Fibroblast of skin of left biceps (primary cell): ENCODE measurements at regions not wholly inside any gene's neighbourhood (a gene's known extent, or its start where the extent isn't known, plus 50 kb on each side); places are given as distances from the start of the nearest gene placed in this dataset.
A peak's percentile ranks its signal among the peaks of the same experiment; 100 is the strongest.
"Not testable (repeated sequence)": the region's sequence is repeated elsewhere in the genome, so short reads cannot be mapped to it uniquely, and the experiment has no call there.

Experiments
- DNase-seq, 2 experiments: peaks; one replicate each; pipeline ENCODE4 v3.0.0-alpha.2; 2013; ENCODE audit warnings: low read depth in 2 of 2

DNA sequence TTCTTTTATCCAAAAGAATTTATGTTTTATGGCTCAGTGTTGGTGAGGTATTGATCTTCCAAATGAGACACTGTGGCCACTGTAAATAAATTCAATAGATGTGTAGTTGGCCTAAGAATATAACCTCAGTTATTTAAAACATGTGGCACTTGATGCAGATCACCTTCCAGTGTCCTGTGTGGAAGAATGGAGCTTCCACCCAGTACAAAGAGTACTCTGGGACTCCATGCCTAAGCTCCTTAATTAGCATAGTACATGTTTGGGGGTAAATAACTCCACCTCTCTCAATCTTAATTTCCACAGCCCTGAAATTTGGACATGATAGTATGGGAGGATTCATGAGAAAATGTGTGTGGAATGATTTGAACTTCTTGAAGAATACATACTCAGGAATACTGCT, 105.7 kb downstream of the SPDYE17 start:
- DNase-seq: not testable (repeated sequence)

DNA sequence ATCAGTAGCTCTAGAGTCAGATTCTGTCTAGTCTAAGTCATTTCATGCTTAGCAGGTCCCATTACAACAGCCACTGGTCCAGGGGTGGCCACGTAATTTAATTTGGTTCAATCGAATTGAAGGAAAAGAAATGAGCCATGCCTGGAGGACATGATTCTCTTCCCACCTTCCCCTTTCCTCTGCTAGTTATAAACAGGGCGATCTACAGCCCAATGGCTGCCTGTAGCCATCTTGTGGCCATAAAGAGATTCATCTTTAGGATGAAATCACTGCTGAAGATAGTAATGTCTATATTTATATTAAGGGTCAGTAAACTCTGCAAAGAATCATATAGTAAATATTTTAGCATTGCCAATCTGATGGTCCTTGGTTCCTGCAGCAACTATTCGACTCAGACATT, 107.4 kb downstream of the SPDYE17 start:
- DNase-seq: not testable (repeated sequence)

DNA sequence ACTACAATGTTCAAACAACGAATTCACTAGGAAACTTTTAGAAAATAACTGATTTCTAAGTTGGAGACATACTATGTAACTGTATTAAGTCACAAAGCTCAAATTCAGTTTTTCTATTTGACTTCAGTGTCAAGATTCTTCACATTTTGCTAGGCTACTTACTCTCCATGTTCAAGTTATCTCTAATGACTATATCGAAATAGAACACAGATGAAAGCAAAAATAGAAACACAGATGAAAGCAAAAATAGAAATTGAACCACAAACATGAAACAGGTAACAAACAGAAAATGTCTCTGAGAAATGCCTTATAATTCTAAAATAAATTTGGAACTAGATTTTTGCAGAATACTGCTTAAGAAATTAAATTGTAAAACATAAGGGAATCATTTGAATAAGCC, 113.5 kb downstream of the SPDYE17 start:
- not testable (repeated sequence) for DNase-seq

DNA sequence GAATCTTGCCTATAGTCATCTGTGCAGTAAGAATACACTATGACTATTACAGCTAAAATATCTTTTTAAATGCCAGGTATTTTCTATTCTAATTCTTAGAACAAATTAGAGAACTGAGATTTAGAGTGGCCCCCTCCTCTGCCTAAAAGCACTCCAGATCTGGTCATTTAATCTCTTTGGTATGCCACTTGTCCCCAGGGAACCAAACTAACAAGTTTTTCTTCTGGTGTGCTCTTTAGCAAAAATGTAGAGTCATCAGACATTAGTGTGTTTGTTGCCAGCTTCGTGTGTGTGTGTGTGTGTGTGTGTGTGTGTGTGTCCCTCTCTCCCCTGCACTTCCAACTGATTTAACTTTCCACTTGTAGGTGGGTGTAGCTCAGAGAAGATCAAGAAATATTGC, 117.8 kb downstream of the SPDYE17 start:
- not testable (repeated sequence) for DNase-seq

DNA sequence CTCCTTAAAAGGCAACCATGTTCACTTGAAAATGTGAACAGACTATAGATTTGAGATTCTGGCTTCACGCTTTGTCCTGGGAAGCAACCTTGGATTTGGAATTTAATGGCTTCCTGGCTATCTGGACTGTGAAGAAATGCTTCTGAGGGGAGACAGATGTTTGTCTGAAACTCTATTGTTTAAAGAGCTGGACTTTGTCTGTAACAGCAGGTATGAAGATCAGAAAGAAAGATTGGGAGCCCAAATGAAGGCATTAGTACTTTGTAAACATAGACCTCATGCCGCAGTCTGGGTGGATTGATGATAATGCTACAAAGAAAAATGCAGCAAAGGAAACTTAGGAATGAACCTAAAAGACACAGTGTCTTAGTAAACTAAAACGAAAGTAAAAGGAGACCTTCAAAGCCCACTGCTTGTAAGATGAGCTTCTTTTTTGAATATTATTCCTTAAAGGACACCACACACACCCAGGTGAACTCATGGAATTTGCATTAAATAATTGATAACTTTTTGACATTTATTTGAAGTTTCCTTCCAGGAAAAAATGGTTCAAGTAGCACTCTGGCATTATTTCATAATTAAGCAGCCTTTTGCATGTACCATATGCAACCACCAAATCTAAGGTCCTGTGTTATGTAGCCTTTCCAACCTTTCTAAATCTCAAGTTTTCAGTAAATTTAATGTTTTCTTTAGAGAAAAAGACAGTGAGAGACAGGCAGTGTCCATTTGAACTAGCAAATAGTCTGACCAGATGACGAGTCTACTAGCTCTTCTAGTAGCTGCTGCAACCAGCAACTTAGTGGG, 119.9 kb downstream of the SPDYE17 start:
- DNase-seq: not testable (repeated sequence)

GRCh38 chr7:76904688-76905087, 127.5 kb downstream of the SPDYE17 start:
- DNase-seq: not testable (repeated sequence)

DNA sequence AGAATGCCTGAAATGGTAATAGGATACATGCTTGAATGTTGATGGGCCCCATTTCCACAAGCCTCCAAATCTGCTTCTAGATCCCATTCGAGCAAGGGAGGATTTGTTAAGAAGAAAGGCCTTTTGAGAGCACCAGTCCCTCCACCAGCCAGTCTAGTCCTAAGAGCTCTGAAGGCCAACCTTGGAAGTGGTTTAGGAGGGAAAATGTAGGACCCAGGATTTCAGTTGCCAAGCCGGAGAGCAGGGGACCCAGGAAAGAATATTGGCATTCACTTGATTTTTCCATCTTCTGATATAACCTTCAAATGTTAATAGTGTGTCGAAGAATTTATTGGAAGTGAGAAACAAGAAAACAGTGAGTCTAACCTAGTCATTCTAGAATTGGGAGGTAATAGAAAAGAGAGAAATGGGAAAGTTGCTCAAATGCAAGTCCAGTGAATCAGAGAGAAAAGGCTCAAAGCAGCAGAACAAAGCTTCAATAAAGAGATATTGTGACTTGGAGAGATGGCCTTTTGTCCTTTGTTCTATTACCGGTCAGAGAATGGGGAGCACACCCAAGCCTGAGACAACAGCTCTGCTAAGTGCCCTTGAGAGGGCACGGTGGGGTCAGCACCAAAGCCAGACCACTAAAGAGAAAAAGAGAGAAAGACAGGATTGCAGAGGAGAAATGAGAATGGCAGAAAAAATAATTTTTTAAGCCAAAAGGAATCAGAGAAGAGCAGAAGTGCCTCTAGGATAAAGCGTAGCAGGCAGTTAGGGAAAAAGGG, 130.0 kb downstream of the SPDYE17 start:
- not testable (repeated sequence) for DNase-seq

DNA sequence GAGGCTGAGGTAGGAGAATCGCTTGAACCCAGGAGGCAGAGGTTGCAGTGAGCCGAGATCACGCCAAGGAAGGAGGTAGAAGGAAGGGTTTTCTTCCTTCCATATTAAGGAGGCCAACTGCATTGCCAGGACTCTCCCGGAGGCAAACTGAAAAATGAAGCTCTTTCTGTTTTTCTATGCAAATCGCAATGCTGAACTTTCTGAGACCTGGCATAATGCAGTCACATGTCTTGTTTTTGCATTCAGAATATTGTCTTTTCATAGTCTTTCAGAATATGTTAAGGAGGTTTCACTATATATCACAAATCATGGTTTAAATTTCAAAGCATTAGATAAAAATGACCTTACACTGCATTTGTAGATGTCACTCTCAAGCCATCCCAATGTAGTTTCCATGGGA, 133.4 kb downstream of the SPDYE17 start:
- DNase-seq: not testable (repeated sequence)

DNA sequence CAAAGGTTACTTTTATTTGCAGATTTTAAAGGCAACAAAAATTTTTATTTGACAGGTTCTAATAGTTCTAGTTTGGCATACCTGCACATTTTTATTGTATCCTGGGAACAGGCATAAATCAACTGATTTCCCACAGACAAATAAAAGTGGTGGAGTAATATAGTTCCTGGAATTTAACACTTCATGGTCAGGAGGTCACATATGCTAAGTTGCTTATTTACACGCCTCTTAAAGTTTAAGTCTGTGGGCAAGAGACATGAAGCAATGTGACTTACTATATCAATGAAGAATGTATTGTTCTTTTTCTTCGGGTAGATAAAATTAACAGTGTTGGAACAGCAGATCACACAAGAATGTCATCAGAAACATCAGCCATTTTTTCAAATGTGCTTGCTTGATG, 135.2 kb downstream of the SPDYE17 start:
- peak; percentile 19 to 32 for DNase-seq

DNA sequence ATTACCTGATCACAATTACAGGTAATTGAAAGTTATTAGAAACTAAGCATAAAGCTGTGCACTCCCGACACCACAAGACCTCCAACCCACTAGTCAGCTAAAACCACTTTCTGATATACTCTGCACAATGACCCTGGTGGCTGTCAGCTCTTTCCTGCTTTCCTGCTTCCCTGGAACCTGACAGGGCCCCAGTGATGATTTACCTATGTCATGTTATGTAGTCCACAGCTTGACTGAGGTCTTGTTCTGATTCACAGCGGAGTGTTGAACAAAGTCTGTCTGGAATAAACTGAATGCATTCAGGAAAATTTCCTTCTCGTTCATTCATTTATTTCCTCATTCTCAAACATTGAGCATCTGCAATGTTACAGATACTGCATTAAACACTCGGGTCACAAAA, 136.5 kb downstream of the SPDYE17 start:
- DNase-seq: not testable (repeated sequence)

GRCh38 chr7:76891771-76892170, 140.4 kb downstream of the SPDYE17 start:
- not testable (repeated sequence) for DNase-seq

DNA sequence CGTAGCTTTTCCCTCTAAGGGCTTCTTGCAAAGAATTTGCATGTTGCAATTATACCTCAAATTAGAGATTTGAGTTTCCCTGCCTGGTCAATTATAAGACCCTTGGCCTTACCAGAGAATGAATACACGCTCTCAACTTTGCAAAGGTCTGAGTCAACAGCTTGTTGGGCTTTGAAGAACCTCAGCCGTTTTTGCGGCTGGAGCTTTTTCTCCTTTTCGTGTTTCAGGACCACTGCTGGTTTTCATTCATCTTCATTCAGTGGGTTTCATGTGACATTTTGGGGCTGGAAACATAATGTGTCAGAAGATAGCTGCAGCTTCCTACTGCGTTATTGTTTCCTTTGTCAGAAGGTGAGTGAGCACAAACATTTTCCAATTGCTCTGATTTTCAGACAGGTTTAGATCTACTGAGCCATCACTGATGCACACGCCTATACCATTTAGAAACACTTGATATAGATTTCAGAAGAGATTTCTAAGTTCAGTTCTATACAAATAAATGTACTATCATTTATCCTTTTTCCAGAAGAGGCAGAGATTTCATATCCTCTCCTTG, 152.3 kb downstream of the SPDYE17 start:
- not testable (repeated sequence) for DNase-seq

DNA sequence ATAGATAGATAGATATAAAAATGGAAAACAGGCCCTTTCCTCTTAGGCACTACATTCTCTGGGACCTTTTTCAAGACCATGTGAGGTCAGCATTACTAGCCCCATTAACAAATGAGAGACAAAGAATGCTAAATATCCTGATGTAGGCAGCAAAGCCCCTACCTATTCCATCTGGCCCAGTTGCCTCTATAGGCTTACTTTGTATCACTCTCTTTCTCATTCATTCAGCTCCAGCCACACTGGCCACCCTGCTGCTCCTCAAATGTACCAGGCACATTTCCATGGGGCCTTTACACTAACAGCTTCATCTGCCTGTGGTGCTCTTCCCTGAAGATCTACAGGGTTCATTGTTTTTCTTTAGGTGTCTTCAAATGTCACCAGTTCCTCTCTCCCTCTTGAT, 156.4 kb downstream of the SPDYE17 start:
- DNase-seq: not testable (repeated sequence)

- not testable (repeated sequence) for DNase-seq
Observed at GRCh38 chr7:76870504-76870808, 161.7 kb downstream of the SPDYE17 start.

DNA sequence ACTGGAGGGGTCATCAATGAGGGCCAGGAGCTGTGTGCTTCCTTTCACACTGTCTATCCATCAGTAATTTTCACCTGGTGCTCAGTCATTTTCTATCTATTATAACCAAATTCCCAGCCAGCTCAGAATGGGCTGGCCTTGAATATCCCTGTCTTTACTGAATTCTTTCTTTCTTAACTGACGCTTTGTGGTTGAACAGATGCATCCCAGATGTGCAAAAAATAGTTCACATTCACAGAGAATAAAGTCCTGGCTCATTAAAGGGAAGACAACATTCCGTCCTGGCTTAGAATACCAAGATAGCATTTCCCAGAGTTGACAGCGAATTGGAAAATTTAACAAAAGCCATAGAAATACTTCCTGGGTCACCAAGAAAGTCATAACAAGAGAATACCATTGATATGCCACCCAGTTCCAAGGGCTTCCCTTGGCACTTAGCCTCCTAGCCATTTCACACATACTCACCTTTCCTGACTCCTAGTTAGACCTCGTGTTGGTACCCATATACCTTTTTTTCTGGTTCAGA, 164.7 kb downstream of the SPDYE17 start:
- DNase-seq: peak in 1 of 2 experiments; percentile 1

DNA sequence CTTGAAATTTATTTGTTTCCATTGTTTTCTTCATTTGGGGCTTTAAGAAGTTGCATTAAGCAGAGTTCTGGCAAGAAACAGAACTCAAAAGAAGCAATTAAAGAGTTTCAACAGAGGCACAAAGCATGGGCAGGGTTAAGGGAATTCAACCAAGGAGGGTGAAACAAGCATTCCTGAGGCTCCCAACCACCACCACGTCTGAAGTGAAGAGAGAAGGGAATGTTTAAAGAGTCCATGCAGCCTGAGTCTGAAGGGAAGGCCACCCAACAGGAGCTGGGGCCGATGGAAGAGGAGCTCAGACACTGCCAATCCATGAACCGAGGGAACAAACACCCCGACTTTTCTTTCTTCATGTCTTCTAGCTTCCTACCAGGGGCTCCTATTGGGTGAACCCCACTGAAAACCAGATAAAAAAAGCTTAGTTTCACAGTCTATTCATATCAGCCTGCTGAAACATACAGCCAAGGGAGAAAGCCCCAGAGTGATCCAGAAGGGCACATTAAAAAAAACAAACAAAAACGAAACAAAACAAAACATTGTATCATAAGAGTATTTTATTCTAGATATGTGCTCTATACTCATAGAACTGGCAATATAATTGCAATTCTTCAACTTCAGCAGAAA, 168.9 kb downstream of the SPDYE17 start:
- DNase-seq: not testable (repeated sequence)

- not testable (repeated sequence) for DNase-seq
Observed at GRCh38 chr7:76862241-76862640, 169.9 kb downstream of the SPDYE17 start.

DNA sequence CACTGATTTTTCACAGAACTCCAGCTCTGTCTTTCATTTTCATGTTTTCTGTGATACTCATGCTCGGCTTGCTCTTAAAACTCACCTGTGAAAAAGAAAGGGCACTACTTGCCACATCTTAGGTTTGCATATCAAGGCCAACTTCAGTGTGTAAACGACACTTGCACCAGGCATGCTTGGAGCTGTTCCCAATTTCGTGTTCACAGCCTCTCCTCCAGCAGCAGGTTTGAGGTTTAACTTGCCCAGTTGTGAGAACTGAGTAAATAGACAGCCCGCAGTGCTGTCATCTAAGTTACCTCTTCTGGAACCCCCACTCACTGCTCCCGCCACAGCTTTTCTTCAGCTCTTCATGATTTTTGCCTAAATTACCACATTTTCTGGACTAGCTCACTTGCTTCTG, 172.2 kb downstream of the SPDYE17 start:
- DNase-seq: not testable (repeated sequence)

DNA sequence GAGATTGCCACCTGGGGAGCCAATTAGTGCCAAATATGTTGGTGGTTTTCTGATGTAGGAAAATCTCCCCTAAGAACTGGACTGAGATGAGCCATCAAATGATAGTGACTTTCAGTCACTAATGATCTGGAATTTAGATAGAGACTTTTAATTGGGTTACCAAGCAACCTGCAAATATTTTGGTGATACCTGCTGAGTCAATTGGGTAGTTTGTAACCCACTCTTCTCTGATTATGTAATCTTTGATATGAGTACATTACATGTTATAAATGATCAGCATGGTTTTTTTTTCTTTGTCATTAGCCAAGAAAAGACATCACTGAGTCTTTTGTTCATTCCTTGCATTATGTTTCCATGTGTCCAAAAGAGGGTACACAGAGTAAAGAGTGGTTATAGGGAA, 177.5 kb downstream of the SPDYE17 start:
- not testable (repeated sequence) for DNase-seq

DNA sequence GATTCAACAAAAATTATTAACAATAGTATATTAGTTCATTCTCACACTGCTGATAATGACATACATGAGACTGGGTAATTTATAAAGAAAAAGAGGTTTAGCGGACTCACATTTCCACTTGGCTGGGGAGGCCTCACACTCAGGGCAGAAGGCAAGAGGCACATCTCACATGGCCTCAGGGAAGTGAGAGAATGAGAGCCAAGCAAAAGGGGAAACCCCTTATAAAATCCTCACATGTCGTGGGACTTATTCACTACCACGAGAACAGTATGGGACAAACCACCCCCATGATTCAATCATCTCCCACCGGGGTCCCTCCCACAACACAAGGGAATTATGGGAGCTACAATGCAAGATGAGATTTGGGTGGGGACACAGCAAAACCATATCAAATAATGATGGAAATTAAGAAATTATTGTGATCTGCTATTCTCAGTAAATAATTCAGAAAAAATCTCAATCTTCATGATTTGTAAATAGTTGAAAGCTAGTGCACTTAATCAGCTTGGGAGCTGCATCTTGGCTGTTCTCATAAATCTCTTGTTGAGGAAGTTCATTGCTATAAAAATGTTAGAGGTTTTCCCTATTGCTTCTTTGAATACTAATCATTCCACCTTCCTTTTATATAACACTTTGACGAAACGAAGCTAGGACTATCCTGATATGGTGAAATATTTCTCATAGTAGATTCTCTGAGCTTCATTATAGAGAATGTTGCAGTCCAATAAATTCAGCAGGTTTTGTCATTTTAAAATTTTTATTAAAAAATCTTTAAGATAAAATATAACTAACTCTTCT, 179.2 kb downstream of the SPDYE17 start:
- not testable (repeated sequence) for DNase-seq

DNA sequence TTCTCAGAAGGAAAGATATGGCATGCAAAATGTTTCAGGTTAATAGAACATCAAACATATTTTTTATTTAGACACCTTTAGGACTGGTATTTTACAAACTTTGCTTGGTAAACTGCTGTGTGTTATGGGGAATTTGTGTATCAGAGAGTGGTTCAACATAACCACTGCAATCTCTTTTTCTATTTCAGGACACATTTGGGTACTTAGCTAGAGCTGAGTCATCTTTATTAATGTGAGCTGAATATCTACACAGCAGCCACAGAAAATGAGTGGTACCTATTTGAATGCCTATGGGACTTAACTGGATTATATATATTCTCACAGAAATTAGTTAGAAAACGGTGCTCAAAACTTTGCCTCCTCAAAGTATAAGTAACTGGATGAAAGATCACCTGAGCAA, 179.8 kb downstream of the SPDYE17 start:
- DNase-seq: not testable (repeated sequence)
